Lung (tissue), 11 donors: ENCODE measurements at regions not wholly inside any gene's neighbourhood (a gene's known extent, or its start where the extent isn't known, plus 50 kb on each side); places are given as distances from the start of the nearest gene placed in this dataset.

Source experiments
- ATAC-seq: fragments of 200-7000 bp; cut with Tn5 transposase; one replicate; pipeline ENCODE4 v1.9.1; 2020; ENCODE audit warnings: moderate number of reproducible peaks; ENCODE audit not compliant: insufficient read depth, low FRiP score
- DNase-seq, 3 donors: peaks; one replicate each; pipeline ENCODE4 v3.0.0-alpha.2; 2013 to 2017
- H3K27ac ChIP-seq, 2 donors: one replicate each; pipeline ENCODE4 v1.5.1; 2013; ENCODE audit warnings: mild to moderate bottlenecking in 2 of 2, moderate library complexity in 2 of 2, control low read depth in 1 of 2, inconsistent platforms in 1 of 2, low read depth in 1 of 2, low read length in 1 of 2
- H3K27me3 ChIP-seq, 3 donors: one replicate each; pipeline ENCODE4 v1.5.1; 2013; ENCODE audit warnings: low read length in 2 of 3; ENCODE audit not compliant: control insufficient read depth in 3 of 3, insufficient read depth in 3 of 3
- H3K36me3 ChIP-seq, 4 donors: one replicate each; pipeline ENCODE4 v1.5.1; 2013; ENCODE audit warnings: low read length in 4 of 4, mild to moderate bottlenecking in 1 of 4, moderate library complexity in 1 of 4; ENCODE audit not compliant: control insufficient read depth in 4 of 4, insufficient read depth in 4 of 4
- H3K4me1 ChIP-seq, 5 donors: one replicate each; pipeline ENCODE4 v1.5.1; 2013; ENCODE audit warnings: low read length in 5 of 5, mild to moderate bottlenecking in 2 of 5, moderate library complexity in 1 of 5; ENCODE audit not compliant: control insufficient read depth in 5 of 5, insufficient read depth in 5 of 5
- H3K4me3 ChIP-seq: one replicate; pipeline ENCODE4 v1.5.1; 2013; ENCODE audit warnings: mild to moderate bottlenecking, control low read depth, moderate library complexity
- H3K9ac ChIP-seq, 2 donors: one replicate each; pipeline ENCODE4 v1.5.1; 2013; ENCODE audit warnings: low read length in 2 of 2, control low read depth in 1 of 2; ENCODE audit not compliant: insufficient read depth in 1 of 2
- H3K9me3 ChIP-seq, 4 donors: one replicate each; pipeline ENCODE4 v1.5.1; 2013; ENCODE audit warnings: low read length in 3 of 4, mild to moderate bottlenecking in 1 of 4, moderate library complexity in 1 of 4; ENCODE audit not compliant: control insufficient read depth in 4 of 4, insufficient read depth in 3 of 4
- WGBS, 2 donors: extraction: QIAGEN DNeasy Blood & Tissue Kit; methylation state at CpG; one replicate each; pipeline ENCODE4 v1.1.7; 2013; 5-methylcytosine and 5-hydroxymethylcytosine counted together
- TF ChIP-seq, protein P1 (sequence below): IDR thresholded peaks from 2 replicates; pipeline ENCODE4 v1.5.1; 2012; ENCODE audit warnings: mild to moderate bottlenecking; ENCODE audit errors: control extremely low read depth, extremely low read depth
- donor health status: control.
- donor health status: control.
- donor health status: Bipolar disorder and iron deficiency.
- donor health status: healthy.
- donor health status: DM: yes; HTN: yes; CAD: no.

DNA sequence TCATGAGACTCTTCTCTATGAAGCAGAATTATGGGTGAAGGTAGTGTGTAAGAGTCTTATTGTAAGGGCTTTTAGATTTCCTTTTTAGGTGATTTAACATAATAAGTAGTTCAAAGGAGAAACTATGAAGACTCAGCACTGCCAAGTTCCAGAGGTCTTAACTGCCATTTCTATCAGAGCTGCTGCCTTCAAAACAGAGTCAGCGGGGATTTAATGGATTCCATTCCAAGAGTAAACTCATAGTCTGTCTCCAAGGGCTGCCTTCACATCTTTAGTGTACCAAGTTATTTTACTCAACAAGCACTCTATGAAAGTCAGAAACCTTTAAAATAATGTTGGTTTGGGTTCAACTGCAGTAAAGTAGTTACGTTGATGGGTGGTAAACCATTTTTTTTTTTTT lies 289.6 kb upstream of the HTR2A start:
- TF ChIP-seq, protein P1, sequence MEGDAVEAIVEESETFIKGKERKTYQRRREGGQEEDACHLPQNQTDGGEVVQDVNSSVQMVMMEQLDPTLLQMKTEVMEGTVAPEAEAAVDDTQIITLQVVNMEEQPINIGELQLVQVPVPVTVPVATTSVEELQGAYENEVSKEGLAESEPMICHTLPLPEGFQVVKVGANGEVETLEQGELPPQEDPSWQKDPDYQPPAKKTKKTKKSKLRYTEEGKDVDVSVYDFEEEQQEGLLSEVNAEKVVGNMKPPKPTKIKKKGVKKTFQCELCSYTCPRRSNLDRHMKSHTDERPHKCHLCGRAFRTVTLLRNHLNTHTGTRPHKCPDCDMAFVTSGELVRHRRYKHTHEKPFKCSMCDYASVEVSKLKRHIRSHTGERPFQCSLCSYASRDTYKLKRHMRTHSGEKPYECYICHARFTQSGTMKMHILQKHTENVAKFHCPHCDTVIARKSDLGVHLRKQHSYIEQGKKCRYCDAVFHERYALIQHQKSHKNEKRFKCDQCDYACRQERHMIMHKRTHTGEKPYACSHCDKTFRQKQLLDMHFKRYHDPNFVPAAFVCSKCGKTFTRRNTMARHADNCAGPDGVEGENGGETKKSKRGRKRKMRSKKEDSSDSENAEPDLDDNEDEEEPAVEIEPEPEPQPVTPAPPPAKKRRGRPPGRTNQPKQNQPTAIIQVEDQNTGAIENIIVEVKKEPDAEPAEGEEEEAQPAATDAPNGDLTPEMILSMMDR: no peak
- H3K27ac ChIP-seq: no peak overlapping the region

GRCh38 chr13:47184321-47184720 lies 287.5 kb upstream of the HTR2A start:
- Histone ChIP-seq H3K4me1 (peaks cover 0 to 4% (median 0%) of the 10 kb centered on the region in 5 donors), H3K9ac (no peak overlapping the region), H3K36me3 (no peaks in the 10 kb centered on the region), H3K27me3 (no peaks in the 10 kb centered on the region), H3K4me3 (no peak overlapping the region), H3K27ac (no peak overlapping the region), H3K9me3 (no peaks in the 10 kb centered on the region)
- TF ChIP-seq, protein P1: no peak
- ATAC-seq (no peak), DNase-seq (no peak)

More for the DNA sequence above, 289.6 kb upstream of the HTR2A start:
- 92 to 96% methylated on average over 2 of the region's 2 CpGs for WGBS, 2 donors
- H3K27me3 ChIP-seq: no peaks in the 10 kb centered on the region
- no peaks in the 10 kb centered on the region for H3K36me3 ChIP-seq
- H3K9me3 ChIP-seq: no peaks in the 10 kb centered on the region
- ATAC-seq (no peak), DNase-seq (no peak)
- peaks cover 0 to 4% (median 0%) of the 10 kb centered on the region in 5 donors for H3K4me1 ChIP-seq
- no peak overlapping the region for H3K4me3 ChIP-seq
- H3K9ac ChIP-seq: no peak overlapping the region

DNA sequence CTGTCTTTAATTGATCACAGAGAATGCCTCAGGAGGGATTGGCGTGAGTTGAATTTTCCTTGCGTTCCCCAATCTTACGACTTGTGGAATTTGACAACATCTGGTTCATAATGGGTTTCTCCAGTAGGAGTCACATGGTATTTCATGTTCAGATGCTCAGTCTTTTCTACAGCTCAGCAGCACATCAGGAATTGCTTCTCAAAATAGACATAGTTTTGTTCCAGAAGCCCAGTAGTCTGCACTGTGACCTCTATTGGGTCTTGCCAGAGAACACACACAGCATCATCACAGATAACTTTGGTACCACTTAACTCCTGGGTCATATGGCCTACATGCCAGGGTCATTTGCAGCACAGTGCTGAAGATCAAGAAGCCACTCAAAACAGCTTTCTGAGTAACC lies 282.5 kb upstream of the HTR2A start:
- no peaks in the 10 kb centered on the region for H3K27me3 ChIP-seq
- ATAC-seq: no peak
- 84 to 92% methylated on average over 3 of the region's 3 CpGs for WGBS, 2 donors

More for the DNA sequence above, 282.5 kb upstream of the HTR2A start:
- H3K4me3 ChIP-seq: no peak overlapping the region
- TF ChIP-seq, protein P1: no peak
- H3K27ac ChIP-seq: no peak overlapping the region
- H3K9me3 ChIP-seq: no peaks in the 10 kb centered on the region
- H3K9ac ChIP-seq: no peak overlapping the region
- no peak for DNase-seq
- no peaks in the 10 kb centered on the region for H3K36me3 ChIP-seq
- peaks cover 0 to 4% (median 0%) of the 10 kb centered on the region in 5 donors for H3K4me1 ChIP-seq
